HCT116 (cell line): ENCODE measurements at regions not wholly inside any gene's neighbourhood (a gene's known extent, or its start where the extent isn't known, plus 50 kb on each side); places are given as distances from the start of the nearest gene placed in this dataset.

Source experiments
- ATAC-seq: fragments of 200-7000 bp; cut with Tn5 transposase; 2 replicates; pipeline ENCODE4 v1.9.1; 2020; ENCODE audit warnings: mild to moderate bottlenecking, moderate library complexity
- BruUV-seq: library from RNA; stranded (reverse); fragments of 400-500 nt; replicated peaks from 2 replicates; lab custom pipeline; 2021; lab: Mats Ljungman, UMichigan
- CTCF ChIA-PET: fragments of 300-600 bp; sonication (Branson Sonifier 250); formaldehyde crosslinking; loops from one replicate; lab custom pipeline; 2021; ENCODE audit warnings: antibody characterized with exemption; lab: Charles Lee
- POLR2A ChIA-PET: fragments of 300-600, 350-600 bp; sonication (Branson Sonifier 250); formaldehyde crosslinking; loops from one replicate; lab custom pipeline; 2021; ENCODE audit warnings: antibody characterized with exemption; lab: Charles Lee
- RAD21 ChIA-PET, 2 experiments: fragments of 300-600 bp; sonication (Branson Sonifier 250); formaldehyde crosslinking; loops; one replicate each; lab custom pipeline; 2023; ENCODE audit warnings: low total read pairs in 2 of 2; ENCODE audit not compliant: uncharacterized antibody in 2 of 2, unreplicated experiment in 2 of 2, low non-redundant PET in 1 of 2; lab: Charles Lee
- DNase-seq: peaks from one replicate; pipeline ENCODE4 v3.0.0-alpha.2; 2010; ENCODE audit warnings: low read depth, low spot score
- H2AFZ ChIP-seq: fragments of 200-600 bp; shearing (Covaris generic), sonication (generic); 2 replicates; pipeline ENCODE4 v1.6.1; 2017; ENCODE audit warnings: low read depth, mixed run types, mixed read lengths, antibody characterized with exemption, low read length; ENCODE audit not compliant: poor library complexity, severe bottlenecking
- H3K27ac ChIP-seq: 2 replicates; pipeline ENCODE4 v1.5.1; 2012; ENCODE audit warnings: low read depth, low read length
- H3K27me3 ChIP-seq: fragments of 200-600 bp; sonication (generic); 2 replicates; pipeline ENCODE4 v1.6.1; 2016; ENCODE audit warnings: mixed run types, low read length, mixed read lengths; ENCODE audit not compliant: insufficient read depth
- H3K36me3 ChIP-seq, 2 experiments: fragments of 200-500 bp in 1 of 2; fragments of 200-600 bp in 1 of 2; sonication (Bioruptor generic) in 1 of 2; sonication (generic) in 1 of 2; 2 replicates each; pipeline versions ENCODE4 v1.5.1 to v1.6.1; 2014 to 2016; ENCODE audit warnings: low read length in 2 of 2, inconsistent platforms in 1 of 2, mixed read lengths in 1 of 2, mixed run types in 1 of 2; ENCODE audit not compliant: insufficient read depth in 2 of 2, control insufficient read depth in 1 of 2
- H3K4me1 ChIP-seq, 2 experiments: fragments of 200-600 bp in 1 of 2; sonication (generic) in 1 of 2; 2 replicates each; pipeline versions ENCODE4 v1.5.1 to v1.6.1; 2012 to 2017; ENCODE audit warnings: low read length in 2 of 2, inconsistent platforms in 1 of 2, mild to moderate bottlenecking in 1 of 2, mixed read lengths in 1 of 2, mixed run types in 1 of 2, moderate library complexity in 1 of 2; ENCODE audit not compliant: insufficient read depth in 2 of 2, control insufficient read depth in 1 of 2
- H3K4me2 ChIP-seq: fragments of 200-600 bp; sonication (generic); 2 replicates; pipeline ENCODE4 v1.6.1; 2017; ENCODE audit warnings: mixed run types, low read length, mixed read lengths
- H3K4me3 ChIP-seq, 2 experiments: fragments of 200-600 bp in 1 of 2; sonication (generic) in 1 of 2; replicated peaks in 1 of 2; 2 replicates each; pipeline ENCODE4 v1.5.1; 2011 to 2016; ENCODE audit warnings: low read length in 2 of 2, control low read depth in 1 of 2, low read depth in 1 of 2, mild to moderate bottlenecking in 1 of 2, mixed read lengths in 1 of 2, mixed run types in 1 of 2
- H3K79me2 ChIP-seq: fragments of 200-600 bp; sonication (generic); 2 replicates; pipeline ENCODE4 v1.6.1; 2017; ENCODE audit warnings: mild to moderate bottlenecking, mixed run types, low read length, moderate library complexity, mixed read lengths; ENCODE audit not compliant: insufficient read depth
- H3K9ac ChIP-seq: fragments of 200-600 bp; sonication (generic); 2 replicates; pipeline ENCODE4 v1.6.1; 2016; ENCODE audit warnings: low read length, mixed read lengths
- H3K9me2 ChIP-seq: fragments of 200-600 bp; sonication (generic), shearing (Covaris generic); 2 replicates; pipeline ENCODE4 v1.6.1; 2017; ENCODE audit warnings: mixed run types, mild to moderate bottlenecking, moderate library complexity; ENCODE audit not compliant: insufficient read depth
- H3K9me3 ChIP-seq, 2 experiments: fragments of 200-500 bp in 1 of 2; fragments of 200-600 bp in 1 of 2; sonication (Bioruptor generic) in 1 of 2; sonication (generic) in 1 of 2; 2 replicates each; pipeline ENCODE4 v1.6.1; 2014 to 2017; ENCODE audit warnings: low read length in 2 of 2, mixed read lengths in 2 of 2, inconsistent platforms in 1 of 2, low read depth in 1 of 2, mild to moderate bottlenecking in 1 of 2, mixed run types in 1 of 2, moderate library complexity in 1 of 2; ENCODE audit not compliant: control insufficient read depth in 1 of 2, insufficient read depth in 1 of 2
- H4K20me1 ChIP-seq: fragments of 200-600 bp; sonication (generic), shearing (Covaris generic); 2 replicates; pipeline ENCODE4 v1.6.1; 2017; ENCODE audit warnings: mixed run types, mild to moderate bottlenecking, moderate library complexity; ENCODE audit not compliant: insufficient read depth
- CBX3 ChIP-seq: IDR thresholded peaks from 2 replicates; pipeline ENCODE4 v1.6.1; 2012; ENCODE audit warnings: low read depth
- CEBPB ChIP-seq: IDR thresholded peaks from 2 replicates; pipeline ENCODE4 v1.6.1; 2012; ENCODE audit warnings: low read depth
- ELF1 ChIP-seq: IDR thresholded peaks from 2 replicates; pipeline ENCODE4 v1.6.1; 2012; ENCODE audit warnings: low read depth, borderline replicate concordance
- EZH2 ChIP-seq: fragments of 200-600 bp; sonication (generic); IDR thresholded peaks from 2 replicates; pipeline ENCODE4 v1.6.1; 2017; ENCODE audit warnings: antibody characterized with exemption, mixed run types
- FOSL1 ChIP-seq: IDR thresholded peaks from 2 replicates; pipeline ENCODE4 v1.6.1; 2012; ENCODE audit warnings: low read depth
- JUND ChIP-seq: IDR thresholded peaks from 2 replicates; pipeline ENCODE4 v1.6.1; 2012
- POLR2A ChIP-seq: IDR thresholded peaks from 2 replicates; pipeline ENCODE4 v1.7.0; 2011; ENCODE audit warnings: borderline replicate concordance; ENCODE audit not compliant: insufficient read depth, insufficient read length; ENCODE audit errors: extremely low read depth
- SP1 ChIP-seq: IDR thresholded peaks from 2 replicates; pipeline ENCODE4 v1.6.1; 2012; ENCODE audit warnings: low read depth
- SRF ChIP-seq: IDR thresholded peaks from 2 replicates; pipeline ENCODE4 v1.6.1; 2012; ENCODE audit warnings: low read depth
- intact Hi-C: fragments of 100-400 bp; cut with micrococcal nuclease; formaldehyde crosslinking; loops from 2 replicates; pipeline ENCODE4 v1.10.0; 2022
- TF ChIP-seq, protein P1 (sequence below): IDR thresholded peaks from 2 replicates; pipeline ENCODE4 v1.6.1; 2012
- TF ChIP-seq, protein P2 (sequence below): IDR thresholded peaks from 2 replicates; pipeline ENCODE4 v1.6.1; 2012

DNA sequence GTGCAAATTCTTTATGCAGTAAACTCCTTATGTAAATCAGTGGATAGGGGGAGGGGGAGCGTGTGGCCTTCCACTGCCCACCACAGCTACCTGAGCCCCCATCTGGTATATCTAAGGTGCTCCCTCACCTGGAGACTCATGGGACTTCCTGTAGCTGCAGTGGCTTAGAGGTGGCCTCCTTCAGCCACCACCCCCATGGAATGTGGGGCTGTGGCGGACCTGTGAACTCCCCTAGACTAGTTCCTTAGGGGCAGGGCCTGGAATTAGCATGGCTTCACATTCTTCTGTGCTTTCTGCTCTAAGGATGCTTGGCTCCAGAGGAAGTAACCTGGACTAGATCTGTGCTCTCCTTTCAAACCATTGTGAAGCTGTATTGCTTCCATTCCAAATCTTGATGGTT is 550.5 kb upstream of the COBL start:
- BruUV-seq, result no TSS peak
- no peak for TF ChIP-seq SP1
- TF ChIP-seq FOSL1, result no peak
- no peak for TF ChIP-seq ELF1
- TF ChIP-seq JUND, result no peak
- ChIA-PET RAD21 (no interaction called here), POLR2A (no interaction called here), CTCF (no interaction called here)
- Histone ChIP-seq H4K20me1 (no peaks in the 10 kb centered on the region), H3K4me2 (no peak overlapping the region), H2AFZ (no peak overlapping the region), H3K9me2 (no peaks in the 10 kb centered on the region), H3K36me3 (no peaks in the 10 kb centered on the region), H3K27me3 (no peaks in the 10 kb centered on the region), H3K9me3 (peaks cover 0 to 4% of the 10 kb centered on the region in 2 experiments; a peak in 2 of 4 replicates), H3K4me3 (no peak overlapping the region), H3K79me2 (no peaks in the 10 kb centered on the region), H3K27ac (no peak overlapping the region), H3K4me1 (no peaks in the 10 kb centered on the region), H3K9ac (no peak overlapping the region)
- DNase-seq (no peak), ATAC-seq (no peak)
- intact Hi-C loops, result no loop called here

DNA sequence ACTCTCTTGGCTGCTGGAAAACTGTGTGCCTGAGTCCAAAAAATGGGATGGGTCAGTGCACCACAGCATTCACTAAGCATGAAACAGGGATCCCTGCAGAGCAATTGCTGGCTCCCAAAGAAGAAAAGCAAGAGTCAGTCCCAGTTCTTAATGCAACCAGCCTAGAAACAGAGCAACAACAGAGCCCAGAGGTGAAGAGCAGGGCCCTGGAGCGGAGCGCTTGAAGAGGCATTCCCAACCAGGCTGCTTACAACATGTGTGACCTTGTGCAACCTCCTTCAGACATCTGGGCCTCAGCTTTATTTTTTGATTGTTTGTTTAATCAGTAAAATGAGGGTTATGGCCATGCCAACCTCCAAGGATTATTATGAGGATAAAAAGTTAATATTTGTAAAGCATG is 543.7 kb upstream of the COBL start:
- ChIA-PET RAD21 (no interaction called here), POLR2A (no interaction called here), CTCF (interaction anchor here (1.6 kb wide), 1 partner anchor 430 kb away, joined by 4 read pairs; no protein-coding TSS in a partner anchor)
- H3K27ac ChIP-seq, result no peak overlapping the region
- no peaks in the 10 kb centered on the region for H4K20me1 ChIP-seq
- DNase-seq (no peak), ATAC-seq (no peak)
- H3K9ac ChIP-seq, result no peak overlapping the region
- intact Hi-C loops, result no loop called here
- H3K4me2 ChIP-seq, result no peak overlapping the region
- H3K27me3 ChIP-seq, result no peaks in the 10 kb centered on the region
- no peaks in the 10 kb centered on the region for H3K36me3 ChIP-seq
- H3K9me2 ChIP-seq, result no peaks in the 10 kb centered on the region
- no peak overlapping the region for H2AFZ ChIP-seq
- H3K4me3 ChIP-seq, result no peak overlapping the region
- peaks cover 0 to 12% of the 10 kb centered on the region in 2 experiments; a peak in 2 of 4 replicates for H3K9me3 ChIP-seq
- BruUV-seq, result no TSS peak
- H3K79me2 ChIP-seq, result no peaks in the 10 kb centered on the region
- no peaks in the 10 kb centered on the region for H3K4me1 ChIP-seq
- no peak for TF ChIP-seq FOSL1
- no peak for TF ChIP-seq ELF1
- no peak for TF ChIP-seq JUND
- TF ChIP-seq SRF, result no peak
- TF ChIP-seq EZH2, result no peak
- no peak for TF ChIP-seq POLR2A
- no peak for TF ChIP-seq CEBPB
- TF ChIP-seq SP1, result no peak
- TF ChIP-seq CBX3, result no peak
- TF ChIP-seq, protein P1, sequence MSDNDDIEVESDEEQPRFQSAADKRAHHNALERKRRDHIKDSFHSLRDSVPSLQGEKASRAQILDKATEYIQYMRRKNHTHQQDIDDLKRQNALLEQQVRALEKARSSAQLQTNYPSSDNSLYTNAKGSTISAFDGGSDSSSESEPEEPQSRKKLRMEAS, result no peak
- TF ChIP-seq, protein P2, sequence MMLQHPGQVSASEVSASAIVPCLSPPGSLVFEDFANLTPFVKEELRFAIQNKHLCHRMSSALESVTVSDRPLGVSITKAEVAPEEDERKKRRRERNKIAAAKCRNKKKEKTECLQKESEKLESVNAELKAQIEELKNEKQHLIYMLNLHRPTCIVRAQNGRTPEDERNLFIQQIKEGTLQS, result no peak
- TF ChIP-seq, all 23 proteins: peak for 0
